NT2/D1 (cell line): ENCODE measurements at regions not wholly inside any gene's neighbourhood (a gene's known extent, or its start where the extent isn't known, plus 50 kb on each side); places are given as distances from the start of the nearest gene placed in this dataset.

Experiments used
- YY1 ChIP-seq: IDR thresholded peaks from 2 replicates; pipeline ENCODE4 v1.6.1; 2011; ENCODE audit not compliant: insufficient read length, insufficient read depth
- ZNF274 ChIP-seq: IDR thresholded peaks from 2 replicates; pipeline ENCODE4 v1.6.1; 2011; ENCODE audit warnings: mild to moderate bottlenecking, low read depth, low read length

DNA sequence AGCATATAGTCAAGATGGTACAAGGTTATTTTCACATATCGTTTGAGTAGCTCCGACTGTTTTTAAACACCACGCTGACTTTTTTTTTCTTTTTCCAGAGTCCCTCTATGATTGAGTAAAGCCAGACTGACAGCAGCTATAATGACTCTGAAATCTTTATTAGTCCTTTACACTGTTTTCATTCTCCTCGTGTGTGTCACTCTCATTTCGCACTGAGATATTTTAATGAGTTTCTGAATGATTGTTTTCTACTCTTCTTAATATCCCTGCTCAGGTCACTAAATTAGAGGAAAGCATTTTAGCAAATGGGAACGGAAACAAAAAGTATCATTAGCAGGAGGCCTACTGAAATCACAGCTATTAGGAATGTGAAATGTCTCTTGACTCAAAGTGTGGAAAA is 162.3 kb upstream of the MTPN start:
- TF ChIP-seq YY1 (no peak), ZNF274 (no peak)
